Uterus (tissue), 3 donors: ENCODE measurements at regions not wholly inside any gene's neighbourhood (a gene's known extent, or its start where the extent isn't known, plus 50 kb on each side); places are given as distances from the start of the nearest gene placed in this dataset.

ENCODE experiments used
- DNase-seq, 2 donors: peaks; one replicate each; pipeline ENCODE4 v3.0.0-alpha.2; 2019 to 2020
- H3K27ac ChIP-seq, 2 donors: fragments of 200-600 bp; sonication (generic); 1 replicate in 1 of 2; 2 replicates in 1 of 2; pipeline ENCODE4 v1.5.1; 2016 to 2018
- H3K27me3 ChIP-seq, 2 donors: fragments of 200-600 bp; sonication (generic); one replicate each; pipeline ENCODE4 v1.5.1; 2018 to 2019; ENCODE audit warnings: control low read depth in 1 of 2
- H3K36me3 ChIP-seq, 2 donors: fragments of 200-600 bp; sonication (generic); one replicate each; pipeline ENCODE4 v1.5.1; 2019; ENCODE audit warnings: control low read depth in 1 of 2
- H3K4me1 ChIP-seq, 2 donors: fragments of 200-600 bp; sonication (generic); one replicate each; pipeline ENCODE4 v1.5.1; 2018 to 2019; ENCODE audit warnings: control low read depth in 1 of 2
- H3K4me3 ChIP-seq, 2 donors: fragments of 200-600 bp; sonication (generic); 1 replicate in 1 of 2; 2 replicates in 1 of 2; pipeline ENCODE4 v1.5.1; 2018 to 2019; ENCODE audit warnings: mild to moderate bottlenecking in 1 of 2
- H3K9me3 ChIP-seq, 2 donors: fragments of 200-600 bp; sonication (generic); one replicate each; pipeline ENCODE4 v1.5.1; 2019; ENCODE audit warnings: control low read depth in 1 of 2
- CTCF ChIP-seq, 4 experiments: fragments of 200-600 bp in 2 of 4; fragments of 450-650 bp in 2 of 4; sonication (generic) in 2 of 4; IDR thresholded peaks; one replicate each; pipeline ENCODE4 v1.5.1; 2016 to 2019; ENCODE audit warnings: antibody characterized with exemption in 4 of 4, mild to moderate bottlenecking in 2 of 4, moderate library complexity in 1 of 4
- POLR2A ChIP-seq, 2 donors: fragments of 450-650 bp; IDR thresholded peaks; one replicate each; pipeline ENCODE4 v1.6.1; 2016; ENCODE audit warnings: antibody characterized with exemption in 2 of 2, mild to moderate bottlenecking in 1 of 2, moderate library complexity in 1 of 2
- intact Hi-C: fragments of 100-400 bp; cut with DNase I; formaldehyde crosslinking; loops from one replicate; pipeline ENCODE4 v1.15.1; 2023; ENCODE audit warnings: low total_unique reads
- donor health status: DM: yes; HTN: yes; CAD: no.

- no peaks in the 10 kb centered on the region for H3K9me3 ChIP-seq
- no peak overlapping the region for H3K4me3 ChIP-seq
- no peak overlapping the region for H3K27ac ChIP-seq
- no peaks in the 10 kb centered on the region for H3K27me3 ChIP-seq
- no peaks in the 10 kb centered on the region for H3K4me1 ChIP-seq
- no peak for TF ChIP-seq CTCF (IDR thresholded peaks at IDR 0.05)
- TF ChIP-seq POLR2A (IDR thresholded peaks at IDR 0.05) = no peak
- intact Hi-C loops = no loop called here
- DNase-seq = no peak
- H3K36me3 ChIP-seq = no peaks in the 10 kb centered on the region
These were observed 751.4 kb upstream of the CTNND2 start for GRCh38 chr5:12655675-12656074.

- DNase-seq = no peak
- Histone ChIP-seq H3K36me3 (no peaks in the 10 kb centered on the region), H3K4me3 (no peak overlapping the region), H3K27me3 (no peaks in the 10 kb centered on the region), H3K9me3 (no peaks in the 10 kb centered on the region), H3K4me1 (no peaks in the 10 kb centered on the region), H3K27ac (no peak overlapping the region)
- no peak for TF ChIP-seq CTCF (IDR thresholded peaks at IDR 0.05)
- TF ChIP-seq POLR2A (IDR thresholded peaks at IDR 0.05) = no peak
- intact Hi-C loops = no loop called here
These were observed 748.0 kb upstream of the CTNND2 start for GRCh38 chr5:12652201-12652600.

- H3K4me3 ChIP-seq = no peak overlapping the region
- H3K4me1 ChIP-seq = no peaks in the 10 kb centered on the region
- no peaks in the 10 kb centered on the region for H3K9me3 ChIP-seq
- H3K36me3 ChIP-seq = no peaks in the 10 kb centered on the region
- H3K27ac ChIP-seq = no peak overlapping the region
- DNase-seq = no peak
- TF ChIP-seq POLR2A (IDR thresholded peaks at IDR 0.05) = no peak
- TF ChIP-seq CTCF (IDR thresholded peaks at IDR 0.05) = no peak
- no peaks in the 10 kb centered on the region for H3K27me3 ChIP-seq
- intact Hi-C loops = no loop called here
These were observed 744.3 kb upstream of the CTNND2 start for GRCh38 chr5:12648558-12648957.

- Histone ChIP-seq H3K9me3 (no peaks in the 10 kb centered on the region), H3K27me3 (no peaks in the 10 kb centered on the region), H3K4me3 (no peak overlapping the region), H3K4me1 (no peaks in the 10 kb centered on the region), H3K36me3 (no peaks in the 10 kb centered on the region), H3K27ac (no peak overlapping the region)
- no peak for DNase-seq
- TF ChIP-seq POLR2A (IDR thresholded peaks at IDR 0.05) (no peak), CTCF (IDR thresholded peaks at IDR 0.05) (no peak)
- intact Hi-C loops = no loop called here
These were observed 743.4 kb upstream of the CTNND2 start for GRCh38 chr5:12647613-12648012.

GRCh38 chr5:12645582-12645981 lies 741.3 kb upstream of the CTNND2 start:
- no peaks in the 10 kb centered on the region for H3K36me3 ChIP-seq
- TF ChIP-seq POLR2A (IDR thresholded peaks at IDR 0.05) = no peak
- no peak for TF ChIP-seq CTCF (IDR thresholded peaks at IDR 0.05)

More at GRCh38 chr5:12645582-12645981, 741.3 kb upstream of the CTNND2 start:
- H3K4me1 ChIP-seq = no peaks in the 10 kb centered on the region
- DNase-seq = no peak
- no peak overlapping the region for H3K27ac ChIP-seq
- intact Hi-C loops = no loop called here
- no peak overlapping the region for H3K4me3 ChIP-seq
- no peaks in the 10 kb centered on the region for H3K27me3 ChIP-seq
- no peaks in the 10 kb centered on the region for H3K9me3 ChIP-seq
